Right renal pelvis (tissue), 4 donors: ENCODE measurements at regions not wholly inside any gene's neighbourhood (a gene's known extent, or its start where the extent isn't known, plus 50 kb on each side); places are given as distances from the start of the nearest gene placed in this dataset.
"Not testable (repeated sequence)": the region's sequence is repeated elsewhere in the genome, so short reads cannot be mapped to it uniquely, and the experiment has no call there.

Source experiments
- DNase-seq, 4 donors: peaks; one replicate each; pipeline ENCODE4 v3.0.0-alpha.2; 2013; ENCODE audit warnings: low read depth in 4 of 4, low spot score in 3 of 4, missing footprints in 1 of 4

GRCh38 chr15:84402856-84403608 lies 167.5 kb downstream of the GOLGA6L4 start:
- no peak for DNase-seq

GRCh38 chr15:84409357-84409756 lies 173.8 kb downstream of the GOLGA6L4 start:
- DNase-seq = not testable (repeated sequence)

- DNase-seq = not testable (repeated sequence)
These were observed 179.2 kb upstream of the ZSCAN2 start for GRCh38 chr15:84421513-84422181.

- not testable (repeated sequence) for DNase-seq
These were observed 175.5 kb upstream of the ZSCAN2 start for GRCh38 chr15:84425327-84425726.

- DNase-seq = not testable (repeated sequence)
These were observed 127.4 kb upstream of the ZSCAN2 start for GRCh38 chr15:84473305-84473877.

GRCh38 chr15:84476364-84477033 lies 124.3 kb upstream of the ZSCAN2 start:
- DNase-seq = not testable (repeated sequence)

GRCh38 chr15:84477550-84477949 lies 123.3 kb upstream of the ZSCAN2 start:
- not testable (repeated sequence) for DNase-seq

GRCh38 chr15:84480174-84480681 lies 120.6 kb upstream of the ZSCAN2 start:
- not testable (repeated sequence) for DNase-seq

GRCh38 chr15:84483859-84484258 lies 117.0 kb upstream of the ZSCAN2 start:
- not testable (repeated sequence) for DNase-seq

GRCh38 chr15:84500165-84500889 lies 100.5 kb upstream of the ZSCAN2 start:
- not testable (repeated sequence) for DNase-seq

GRCh38 chr15:84503101-84503500 lies 97.7 kb upstream of the ZSCAN2 start:
- not testable (repeated sequence) for DNase-seq

- not testable (repeated sequence) for DNase-seq
These were observed 95.3 kb upstream of the ZSCAN2 start for GRCh38 chr15:84505552-84505951.

- DNase-seq = not testable (repeated sequence)
These were observed 88.5 kb upstream of the ZSCAN2 start for GRCh38 chr15:84512324-84512723.

GRCh38 chr15:84516773-84517172 lies 84.0 kb upstream of the ZSCAN2 start:
- DNase-seq = not testable (repeated sequence)

- DNase-seq = not testable (repeated sequence)
These were observed 75.1 kb upstream of the ZSCAN2 start for GRCh38 chr15:84525491-84526344.

GRCh38 chr15:84530751-84531150 lies 70.1 kb upstream of the ZSCAN2 start:
- not testable (repeated sequence) for DNase-seq

- DNase-seq = not testable (repeated sequence)
These were observed 69.6 kb upstream of the ZSCAN2 start for GRCh38 chr15:84531223-84531622.

GRCh38 chr15:84531709-84532367 lies 69.0 kb upstream of the ZSCAN2 start:
- peak in 1 of 4 donors; percentile 1 for DNase-seq

GRCh38 chr15:84533705-84534104 lies 67.1 kb upstream of the ZSCAN2 start:
- DNase-seq = not testable (repeated sequence)
